Astrocyte (in vitro differentiated cells and primary cell): ENCODE measurements at regions not wholly inside any gene's neighbourhood (a gene's known extent, or its start where the extent isn't known, plus 50 kb on each side); places are given as distances from the start of the nearest gene placed in this dataset.

Experiments
- EZH2 ChIP-seq: IDR thresholded peaks from 2 replicates; pipeline ENCODE4 v1.6.1; 2012; ENCODE audit warnings: mild to moderate bottlenecking, low read length, inconsistent platforms; ENCODE audit not compliant: insufficient read depth
- TF ChIP-seq, protein P1 (sequence below): IDR thresholded peaks from 2 replicates; pipeline ENCODE4 v1.5.1; 2011; ENCODE audit warnings: low read depth, mild to moderate bottlenecking, inconsistent platforms, low read length, moderate library complexity; ENCODE audit not compliant: insufficient read depth

DNA sequence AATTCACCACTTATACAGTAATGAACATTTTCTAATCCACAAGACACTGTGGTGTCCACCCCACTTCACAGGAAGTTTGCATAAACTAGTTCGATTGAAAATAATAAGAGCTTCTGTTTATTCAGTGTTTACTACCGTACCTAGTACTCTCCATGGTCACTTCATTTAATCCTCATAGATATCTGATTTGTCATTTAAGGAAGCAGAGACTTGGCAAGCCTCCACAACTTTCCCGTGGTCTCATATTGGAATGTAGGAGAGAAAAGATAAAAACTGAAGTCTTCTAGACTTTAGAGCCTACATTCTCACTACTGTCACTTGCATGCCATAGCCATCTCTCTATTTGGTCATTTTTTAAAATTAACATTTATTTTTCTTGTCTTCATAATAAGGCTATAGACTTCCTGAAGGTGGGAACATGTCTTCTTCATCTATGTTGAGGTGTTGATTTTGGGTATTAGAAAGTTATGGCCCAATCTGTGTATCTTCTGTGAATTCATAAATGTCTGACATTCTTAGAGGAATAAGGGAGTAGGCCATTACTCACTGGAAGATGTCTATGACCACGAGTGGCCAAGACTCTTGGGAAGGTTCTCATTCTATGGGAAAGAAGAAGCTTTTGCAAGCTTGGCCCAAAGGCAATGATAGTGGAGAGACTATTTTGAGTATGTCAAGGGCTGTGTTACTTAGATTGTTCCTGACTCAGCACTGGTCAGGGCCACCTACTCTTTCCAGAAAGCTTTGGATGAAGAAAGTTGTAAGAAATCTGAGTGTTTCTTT is 423.7 kb downstream of the LRIG3 start:
- TF ChIP-seq, protein P1, sequence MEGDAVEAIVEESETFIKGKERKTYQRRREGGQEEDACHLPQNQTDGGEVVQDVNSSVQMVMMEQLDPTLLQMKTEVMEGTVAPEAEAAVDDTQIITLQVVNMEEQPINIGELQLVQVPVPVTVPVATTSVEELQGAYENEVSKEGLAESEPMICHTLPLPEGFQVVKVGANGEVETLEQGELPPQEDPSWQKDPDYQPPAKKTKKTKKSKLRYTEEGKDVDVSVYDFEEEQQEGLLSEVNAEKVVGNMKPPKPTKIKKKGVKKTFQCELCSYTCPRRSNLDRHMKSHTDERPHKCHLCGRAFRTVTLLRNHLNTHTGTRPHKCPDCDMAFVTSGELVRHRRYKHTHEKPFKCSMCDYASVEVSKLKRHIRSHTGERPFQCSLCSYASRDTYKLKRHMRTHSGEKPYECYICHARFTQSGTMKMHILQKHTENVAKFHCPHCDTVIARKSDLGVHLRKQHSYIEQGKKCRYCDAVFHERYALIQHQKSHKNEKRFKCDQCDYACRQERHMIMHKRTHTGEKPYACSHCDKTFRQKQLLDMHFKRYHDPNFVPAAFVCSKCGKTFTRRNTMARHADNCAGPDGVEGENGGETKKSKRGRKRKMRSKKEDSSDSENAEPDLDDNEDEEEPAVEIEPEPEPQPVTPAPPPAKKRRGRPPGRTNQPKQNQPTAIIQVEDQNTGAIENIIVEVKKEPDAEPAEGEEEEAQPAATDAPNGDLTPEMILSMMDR = no peak
- TF ChIP-seq EZH2 = no peak
